Thoracic aorta (tissue), 2 donors: ENCODE measurements at regions not wholly inside any gene's neighbourhood (a gene's known extent, or its start where the extent isn't known, plus 50 kb on each side); places are given as distances from the start of the nearest gene placed in this dataset.
"Not testable (repeated sequence)": the region's sequence is repeated elsewhere in the genome, so short reads cannot be mapped to it uniquely, and the experiment has no call there.

Experiments
- ATAC-seq: fragments of 150-250 bp; one replicate; pipeline ENCODE4 v1.8.0; 2017; ENCODE audit warnings: low read depth; ENCODE audit not compliant: insufficient number of reproducible peaks, low FRiP score
- DNase-seq: peaks from one replicate; pipeline ENCODE4 v3.0.0-alpha.2; 2020; ENCODE audit warnings: low spot score
- H3K27ac ChIP-seq, 2 donors: fragments of 200-600 bp; sonication (generic); 1 replicate in 1 of 2; 2 replicates in 1 of 2; pipeline ENCODE4 v1.5.1; 2016; ENCODE audit warnings: mild to moderate bottlenecking in 2 of 2, moderate library complexity in 2 of 2
- H3K27me3 ChIP-seq: fragments of 200-600 bp; sonication (generic); replicated peaks from 2 replicates; pipeline ENCODE4 v1.6.0; 2016; ENCODE audit warnings: mild to moderate bottlenecking; ENCODE audit not compliant: insufficient read depth
- H3K36me3 ChIP-seq: fragments of 200-600 bp; sonication (generic); one replicate; pipeline ENCODE4 v1.5.1; 2016
- H3K4me1 ChIP-seq, 2 donors: fragments of 200-600 bp; sonication (generic); 1 replicate in 1 of 2; 2 replicates in 1 of 2; pipeline versions ENCODE4 v1.5.1 to v1.6.0; 2016; ENCODE audit warnings: low read depth in 2 of 2, mild to moderate bottlenecking in 1 of 2; ENCODE audit not compliant: control insufficient read depth in 1 of 2
- H3K4me3 ChIP-seq: fragments of 200-600 bp; sonication (generic); 2 replicates; pipeline ENCODE4 v1.5.1; 2016; ENCODE audit warnings: mild to moderate bottlenecking
- H3K9me3 ChIP-seq: fragments of 200-600 bp; sonication (generic); 2 replicates; pipeline ENCODE4 v1.5.1; 2016
- TF ChIP-seq, protein P1 (sequence below): fragments of 200-600 bp; sonication (generic); IDR thresholded peaks from one replicate; pipeline ENCODE4 v1.5.1; 2019; ENCODE audit warnings: antibody characterized with exemption

DNA sequence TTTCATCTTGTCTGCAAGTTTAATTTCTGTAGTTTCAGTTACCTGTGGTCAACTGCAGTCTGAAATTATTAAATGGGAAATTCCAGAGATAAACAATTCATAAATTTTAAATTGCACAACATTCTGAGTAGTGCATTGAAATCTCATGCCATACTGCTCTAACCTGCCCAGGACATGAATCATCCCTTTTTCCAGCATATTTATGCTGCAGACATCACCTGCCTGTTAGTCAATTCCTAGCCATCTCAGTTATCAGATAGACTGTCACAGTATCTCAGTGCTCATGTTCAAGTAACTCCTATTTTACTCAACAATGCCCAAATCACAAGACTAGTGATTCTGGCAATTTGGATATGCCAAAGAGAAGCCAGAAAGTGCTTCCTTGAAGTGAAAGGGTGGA lies 223.0 kb upstream of the GRIA1 start:
- TF ChIP-seq, protein P1, sequence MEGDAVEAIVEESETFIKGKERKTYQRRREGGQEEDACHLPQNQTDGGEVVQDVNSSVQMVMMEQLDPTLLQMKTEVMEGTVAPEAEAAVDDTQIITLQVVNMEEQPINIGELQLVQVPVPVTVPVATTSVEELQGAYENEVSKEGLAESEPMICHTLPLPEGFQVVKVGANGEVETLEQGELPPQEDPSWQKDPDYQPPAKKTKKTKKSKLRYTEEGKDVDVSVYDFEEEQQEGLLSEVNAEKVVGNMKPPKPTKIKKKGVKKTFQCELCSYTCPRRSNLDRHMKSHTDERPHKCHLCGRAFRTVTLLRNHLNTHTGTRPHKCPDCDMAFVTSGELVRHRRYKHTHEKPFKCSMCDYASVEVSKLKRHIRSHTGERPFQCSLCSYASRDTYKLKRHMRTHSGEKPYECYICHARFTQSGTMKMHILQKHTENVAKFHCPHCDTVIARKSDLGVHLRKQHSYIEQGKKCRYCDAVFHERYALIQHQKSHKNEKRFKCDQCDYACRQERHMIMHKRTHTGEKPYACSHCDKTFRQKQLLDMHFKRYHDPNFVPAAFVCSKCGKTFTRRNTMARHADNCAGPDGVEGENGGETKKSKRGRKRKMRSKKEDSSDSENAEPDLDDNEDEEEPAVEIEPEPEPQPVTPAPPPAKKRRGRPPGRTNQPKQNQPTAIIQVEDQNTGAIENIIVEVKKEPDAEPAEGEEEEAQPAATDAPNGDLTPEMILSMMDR, result no peak

GRCh38 chr5:153275695-153276094 lies 214.8 kb upstream of the GRIA1 start:
- no peak overlapping the region for H3K4me3 ChIP-seq
- H3K36me3 ChIP-seq, result no peaks in the 10 kb centered on the region
- TF ChIP-seq, protein P1, result no peak
- DNase-seq (no peak), ATAC-seq (no peak)
- H3K27me3 ChIP-seq, result no peaks in the 10 kb centered on the region
- no peaks in the 10 kb centered on the region for H3K4me1 ChIP-seq
- no peaks in the 10 kb centered on the region for H3K9me3 ChIP-seq
- H3K27ac ChIP-seq, result no peak overlapping the region

More for the DNA sequence above, 223.0 kb upstream of the GRIA1 start:
- Histone ChIP-seq H3K27ac (no peak overlapping the region), H3K4me3 (no peak overlapping the region), H3K36me3 (no peaks in the 10 kb centered on the region), H3K4me1 (no peaks in the 10 kb centered on the region), H3K9me3 (no peaks in the 10 kb centered on the region), H3K27me3 (no peaks in the 10 kb centered on the region)
- ATAC-seq (no peak), DNase-seq (no peak)

- Histone ChIP-seq H3K27ac (no peak overlapping the region), H3K27me3 (no peaks in the 10 kb centered on the region), H3K36me3 (no peaks in the 10 kb centered on the region), H3K4me3 (no peak overlapping the region), H3K4me1 (no peaks in the 10 kb centered on the region), H3K9me3 (no peaks in the 10 kb centered on the region)
- DNase-seq (no peak), ATAC-seq (no peak)
- TF ChIP-seq, protein P1, result no peak
Measured at GRCh38 chr5:153276151-153276550, 214.3 kb upstream of the GRIA1 start.

GRCh38 chr5:153296251-153296844 lies 194.1 kb upstream of the GRIA1 start:
- ATAC-seq, result not testable (repeated sequence)

GRCh38 chr5:153299891-153300290 lies 190.6 kb upstream of the GRIA1 start:
- no peak overlapping the region for H3K27ac ChIP-seq
- ATAC-seq, result no peak
- H3K9me3 ChIP-seq, result no peaks in the 10 kb centered on the region
- H3K4me1 ChIP-seq, result no peaks in the 10 kb centered on the region
- H3K27me3 ChIP-seq, result no peaks in the 10 kb centered on the region
- H3K4me3 ChIP-seq, result no peak overlapping the region
- TF ChIP-seq, protein P1, result no peak
- DNase-seq, result no peak
- H3K36me3 ChIP-seq, result no peaks in the 10 kb centered on the region

More at GRCh38 chr5:153296251-153296844, 194.1 kb upstream of the GRIA1 start:
- H3K27me3 ChIP-seq, H3K4me1 ChIP-seq, H3K9me3 ChIP-seq, H3K27ac ChIP-seq, H3K36me3 ChIP-seq, H3K4me3 ChIP-seq, DNase-seq: not testable (repeated sequence)

GRCh38 chr5:153308282-153308681 lies 182.2 kb upstream of the GRIA1 start:
- H3K4me3 ChIP-seq, result no peak overlapping the region
- no peak for DNase-seq
- H3K27ac ChIP-seq, result no peak overlapping the region
- ATAC-seq, result no peak
- TF ChIP-seq, protein P1, result no peak
- no peaks in the 10 kb centered on the region for H3K9me3 ChIP-seq
- no peaks in the 10 kb centered on the region for H3K4me1 ChIP-seq
- no peaks in the 10 kb centered on the region for H3K27me3 ChIP-seq
- H3K36me3 ChIP-seq, result no peaks in the 10 kb centered on the region
